Fibroblast of villous mesenchyme (primary cell): ENCODE measurements at regions not wholly inside any gene's neighbourhood (a gene's known extent, or its start where the extent isn't known, plus 50 kb on each side); places are given as distances from the start of the nearest gene placed in this dataset.

Source experiments
- DNase-seq: peaks from one replicate; pipeline ENCODE4 v3.0.0-alpha.2; 2010; ENCODE audit warnings: low read depth
- H3K4me3 ChIP-seq: 2 replicates; pipeline ENCODE4 v1.5.1; 2011; ENCODE audit warnings: low read depth, mild to moderate bottlenecking, low read length
- CTCF ChIP-seq: IDR thresholded peaks from 2 replicates; pipeline ENCODE4 v1.5.1; 2012; ENCODE audit warnings: low read depth, mild to moderate bottlenecking, low read length; ENCODE audit not compliant: insufficient read depth

DNA sequence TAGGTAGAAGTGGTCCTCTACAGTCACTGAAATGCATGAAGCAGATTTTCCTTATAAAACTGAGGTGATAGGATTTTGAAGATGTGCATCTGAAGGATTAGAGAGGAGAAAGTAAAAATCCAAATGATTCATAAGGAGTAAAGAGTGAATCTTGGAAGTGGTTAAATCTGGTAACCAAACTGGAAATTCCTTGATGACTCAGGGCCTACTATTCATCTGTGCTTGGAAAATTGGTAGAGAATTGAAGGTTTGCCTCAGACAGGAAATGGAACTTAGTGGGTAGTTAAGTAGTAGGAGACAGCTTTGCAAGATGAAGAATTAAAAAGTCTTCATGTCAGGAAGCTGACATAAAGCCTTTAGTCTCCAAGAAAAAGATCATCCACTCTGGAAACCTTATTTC is 368.9 kb upstream of the CTSO start:
- no peak for TF ChIP-seq CTCF
- no peak overlapping the region for H3K4me3 ChIP-seq
- peak; percentile 57 for DNase-seq

- no peak for TF ChIP-seq CTCF
- peak; percentile 44 for DNase-seq
- H3K4me3 ChIP-seq, result no peak overlapping the region
These were observed 367.5 kb upstream of the CTSO start for GRCh38 chr4:156321203-156321602.

DNA sequence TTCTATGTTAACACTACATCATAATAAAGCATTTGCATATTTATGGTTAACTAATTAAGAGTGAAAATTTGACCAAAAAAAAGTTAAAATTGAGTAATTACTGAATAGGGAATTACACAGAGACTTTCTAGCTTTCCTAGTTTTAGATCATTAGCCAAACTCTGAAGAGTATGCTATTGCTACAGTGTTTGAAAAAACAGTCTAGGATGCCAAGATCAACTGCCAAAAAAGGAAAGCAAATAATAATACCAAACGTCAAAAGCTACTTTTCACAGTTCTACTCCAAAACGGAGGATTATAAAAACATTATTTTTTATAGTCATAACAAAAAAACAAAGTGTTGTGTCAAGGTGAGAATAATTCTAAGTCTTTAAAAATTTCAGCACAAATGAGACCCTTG is 359.8 kb upstream of the CTSO start:
- no peak for TF ChIP-seq CTCF
- no peak for DNase-seq
- H3K4me3 ChIP-seq, result no peak overlapping the region

- TF ChIP-seq CTCF, result no peak
- peak; percentile 46 for DNase-seq
- H3K4me3 ChIP-seq, result peak overlapping the region; percentile 28
These were observed 358.7 kb upstream of the CTSO start for GRCh38 chr4:156312261-156312847.

- DNase-seq, result no peak
- TF ChIP-seq CTCF, result no peak
These were observed 355.4 kb upstream of the CTSO start for GRCh38 chr4:156309031-156309430.

DNA sequence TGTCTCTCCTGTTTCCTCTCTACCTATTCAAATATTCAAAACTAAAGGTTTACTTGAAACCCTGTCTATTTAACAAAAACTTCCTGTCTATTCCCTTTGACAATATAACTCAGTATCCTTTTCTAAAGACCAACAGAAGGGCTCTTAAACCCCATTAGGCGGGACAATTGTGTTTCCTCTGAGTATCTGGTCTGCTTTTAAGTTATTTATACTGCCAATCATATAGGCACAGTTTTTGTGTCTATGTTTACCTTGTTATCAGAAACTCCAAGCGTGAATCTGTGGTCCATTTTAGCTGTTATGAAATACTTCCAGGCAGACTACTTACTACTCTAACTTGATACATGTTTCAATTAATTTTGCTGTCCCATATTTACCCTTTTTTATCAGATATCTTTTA is 350.0 kb upstream of the CTSO start:
- TF ChIP-seq CTCF, result no peak
- no peak for DNase-seq
- H3K4me3 ChIP-seq, result no peak overlapping the region

More at GRCh38 chr4:156309031-156309430, 355.4 kb upstream of the CTSO start:
- H3K4me3 ChIP-seq, result no peak overlapping the region

DNA sequence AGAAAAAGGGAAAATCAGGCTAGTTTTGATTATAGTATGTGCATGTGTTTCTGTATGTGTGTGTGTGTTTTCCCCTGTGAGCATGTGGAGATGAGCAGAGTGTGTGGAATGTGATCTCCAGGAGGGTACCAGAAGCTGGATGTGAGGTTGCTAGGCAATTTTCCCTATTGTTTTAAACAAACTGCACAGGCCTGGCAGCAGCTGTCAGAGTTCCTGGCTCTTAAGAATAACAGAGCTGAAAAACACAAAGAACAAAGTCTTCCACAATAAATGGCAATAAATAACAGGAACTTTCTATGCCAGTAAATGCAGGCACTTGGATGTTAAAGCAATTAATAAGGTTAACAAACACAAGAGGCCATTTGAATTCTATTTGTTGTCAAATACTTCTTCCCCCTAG is 344.6 kb upstream of the CTSO start:
- no peak overlapping the region for H3K4me3 ChIP-seq
- no peak for TF ChIP-seq CTCF
- DNase-seq, result peak; percentile 21
